Activated CD4-positive, alpha-beta T cell treated with anti-CD3 and anti-CD28 coated beads, Interleukin-2, amount 10 ng/mL, durations not matched to agents 24 days and 14 days (primary cell): ENCODE measurements at regions not wholly inside any gene's neighbourhood (a gene's known extent, or its start where the extent isn't known, plus 50 kb on each side); places are given as distances from the start of the nearest gene placed in this dataset.

Source experiments
- DNase-seq: peaks from one replicate; pipeline ENCODE4 v3.0.0; 2022
- H3K27ac Mint-ChIP-seq: one replicate; pipeline ENCODE4 v1.8.0; 2022; ENCODE audit warnings: mild to moderate bottlenecking, mixed read lengths
- H3K27me3 Mint-ChIP-seq: one replicate; pipeline ENCODE4 v1.8.0; 2022; ENCODE audit warnings: mixed read lengths
- H3K36me3 Mint-ChIP-seq: one replicate; pipeline ENCODE4 v1.8.0; 2022; ENCODE audit warnings: low read depth, mild to moderate bottlenecking, mixed read lengths
- H3K4me1 Mint-ChIP-seq: one replicate; pipeline ENCODE4 v1.8.0; 2021; ENCODE audit warnings: mixed read lengths
- H3K4me3 Mint-ChIP-seq: one replicate; pipeline ENCODE4 v1.8.0; 2022; ENCODE audit warnings: mild to moderate bottlenecking, moderate library complexity, mixed read lengths
- H3K9me3 Mint-ChIP-seq: one replicate; pipeline ENCODE4 v1.8.0; 2021; ENCODE audit warnings: mixed read lengths
- intact Hi-C: fragments of 100-400 bp; cut with micrococcal nuclease; formaldehyde crosslinking; loops from one replicate; pipeline ENCODE4 v1.15.1; 2023

DNA sequence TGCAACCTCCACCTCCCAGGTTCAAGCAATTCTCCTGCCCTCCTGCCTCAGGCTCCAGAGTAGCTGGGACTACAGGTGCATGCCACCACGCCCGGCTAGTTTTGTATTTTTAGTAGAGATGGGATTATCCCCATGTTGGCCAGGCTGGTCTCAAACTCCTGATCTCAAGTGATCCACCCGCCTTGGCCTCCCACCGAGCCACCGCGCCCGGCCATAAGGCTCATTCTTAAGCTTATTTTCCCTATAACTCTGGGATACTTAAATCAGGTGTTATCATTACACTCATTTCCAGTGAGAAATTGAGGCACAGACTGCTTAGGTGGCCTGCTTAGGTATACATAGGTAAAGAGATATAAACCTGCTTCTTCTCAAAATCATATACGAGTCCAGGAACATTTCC is 188.3 kb upstream of the MTNR1B start:
- peaks cover 4% of the 10 kb centered on the region for H3K27me3 Mint-ChIP-seq
- no peaks in the 10 kb centered on the region for H3K9me3 Mint-ChIP-seq
- H3K4me1 Mint-ChIP-seq: no peaks in the 10 kb centered on the region
- H3K27ac Mint-ChIP-seq: no peak overlapping the region
- intact Hi-C loops: no loop called here
- H3K36me3 Mint-ChIP-seq: no peaks in the 10 kb centered on the region
- DNase-seq: no peak
- no peak overlapping the region for H3K4me3 Mint-ChIP-seq

DNA sequence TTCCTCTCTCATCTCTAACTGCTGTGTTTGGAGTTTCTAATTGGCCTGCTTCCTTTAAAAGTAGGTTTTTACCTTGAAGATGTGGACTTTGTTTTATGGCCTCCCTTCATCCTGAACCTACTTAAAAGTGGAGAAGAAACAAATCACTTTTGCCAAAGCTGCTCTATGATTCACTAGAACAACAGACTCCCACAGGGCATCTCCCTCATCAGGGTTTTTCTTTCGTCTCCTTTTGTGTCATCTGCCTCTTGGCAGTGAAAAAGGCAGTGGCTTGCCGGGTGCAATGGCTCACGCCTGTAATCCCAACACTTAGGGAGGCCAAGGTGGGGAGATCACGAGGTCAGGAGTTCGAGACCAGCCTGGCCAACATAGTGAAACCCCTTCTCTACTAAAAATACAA is 186.6 kb upstream of the MTNR1B start:
- H3K27me3 Mint-ChIP-seq: peaks cover 4% of the 10 kb centered on the region
- no peaks in the 10 kb centered on the region for H3K9me3 Mint-ChIP-seq
- H3K4me3 Mint-ChIP-seq: no peak overlapping the region
- DNase-seq: no peak
- H3K4me1 Mint-ChIP-seq: no peaks in the 10 kb centered on the region
- intact Hi-C loops: no loop called here
- no peak overlapping the region for H3K27ac Mint-ChIP-seq
- H3K36me3 Mint-ChIP-seq: no peaks in the 10 kb centered on the region

DNA sequence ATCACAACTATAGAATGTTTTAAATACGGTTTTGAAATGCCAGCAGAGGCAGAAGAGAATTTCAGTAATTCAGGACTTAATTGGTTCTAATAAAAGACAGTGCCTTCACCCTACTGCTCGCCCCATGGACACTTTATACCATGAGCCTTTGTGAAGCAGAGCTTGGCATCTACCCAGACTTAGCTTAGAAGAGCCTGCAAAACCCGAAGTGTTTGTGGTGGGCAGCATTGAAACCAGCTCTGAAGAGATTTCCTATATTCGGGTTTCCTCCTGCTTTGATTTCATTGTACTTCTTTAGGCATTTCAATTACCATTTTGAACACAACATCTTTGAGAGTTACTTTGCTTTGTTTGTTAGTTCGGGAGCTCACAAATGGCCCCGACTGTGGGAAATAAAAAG is 185.1 kb upstream of the MTNR1B start:
- intact Hi-C loops: no loop called here
- Mint-ChIP-seq H3K27ac (no peak overlapping the region), H3K27me3 (peaks cover 4% of the 10 kb centered on the region), H3K4me3 (no peak overlapping the region), H3K9me3 (no peaks in the 10 kb centered on the region), H3K36me3 (no peaks in the 10 kb centered on the region), H3K4me1 (no peaks in the 10 kb centered on the region)
- DNase-seq: no peak

DNA sequence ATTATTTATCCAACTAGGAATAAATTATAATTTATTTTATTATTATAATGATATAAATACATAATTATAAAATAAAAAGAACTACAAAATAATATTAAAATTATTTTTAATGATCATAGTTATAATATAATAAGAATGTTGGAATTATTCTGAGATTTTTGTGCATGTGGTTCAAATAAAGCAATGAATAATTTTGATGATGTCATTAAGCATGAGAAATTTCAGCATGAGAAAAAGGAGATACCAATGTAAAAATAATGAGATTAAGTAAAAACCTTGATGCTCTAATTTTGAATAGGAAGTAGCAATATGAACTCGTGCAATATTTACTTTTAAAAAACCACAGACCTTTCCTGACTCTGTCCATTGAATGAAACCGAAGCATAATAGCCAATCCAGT is 181.8 kb upstream of the MTNR1B start:
- Mint-ChIP-seq H3K9me3 (no peaks in the 10 kb centered on the region), H3K4me3 (no peak overlapping the region), H3K27ac (no peak overlapping the region), H3K36me3 (no peaks in the 10 kb centered on the region), H3K4me1 (no peaks in the 10 kb centered on the region), H3K27me3 (peaks cover 4% of the 10 kb centered on the region)
- DNase-seq: no peak
- intact Hi-C loops: no loop called here

DNA sequence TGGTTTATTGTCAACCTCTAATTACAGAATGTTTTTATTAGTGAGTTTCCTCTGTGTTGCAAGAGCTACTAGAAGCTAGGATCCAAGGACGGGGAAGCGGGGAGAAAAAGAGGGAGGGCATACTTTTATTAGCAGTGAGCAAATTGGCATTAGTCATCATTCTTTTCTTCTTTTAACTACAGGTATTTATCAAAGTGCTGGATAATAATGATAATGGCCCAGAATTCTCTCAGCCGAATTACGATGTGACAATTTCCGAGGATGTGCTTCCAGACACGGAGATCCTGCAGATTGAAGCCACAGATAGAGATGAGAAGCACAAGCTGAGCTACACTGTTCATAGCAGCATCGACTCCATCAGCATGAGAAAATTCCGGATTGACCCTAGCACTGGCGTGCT is 179.7 kb upstream of the MTNR1B start:
- intact Hi-C loops: no loop called here
- Mint-ChIP-seq H3K27me3 (peaks cover under 1% of the 10 kb centered on the region), H3K27ac (no peak overlapping the region), H3K4me3 (no peak overlapping the region), H3K9me3 (no peaks in the 10 kb centered on the region), H3K36me3 (no peaks in the 10 kb centered on the region), H3K4me1 (no peaks in the 10 kb centered on the region)
- DNase-seq: no peak

DNA sequence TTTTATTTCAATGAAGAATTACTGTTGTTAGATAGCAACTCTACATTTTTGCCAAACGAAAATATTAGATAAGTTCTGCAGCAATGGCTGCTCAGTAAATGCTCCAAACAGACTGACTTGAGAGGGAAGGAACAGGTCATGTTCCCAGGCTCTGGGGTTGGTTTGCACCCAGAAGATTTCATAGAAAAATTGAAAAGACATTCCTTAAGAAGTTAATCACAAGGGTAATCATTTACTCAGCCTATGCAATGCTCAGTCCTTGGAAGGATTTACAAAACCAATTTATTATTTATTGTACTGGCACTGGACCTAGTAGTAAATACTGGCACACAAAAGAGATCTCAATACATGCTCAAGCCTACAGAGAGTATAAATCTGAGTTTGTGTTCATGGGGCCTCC is 179.1 kb upstream of the MTNR1B start:
- no peaks in the 10 kb centered on the region for H3K9me3 Mint-ChIP-seq
- no peak for DNase-seq
- H3K27me3 Mint-ChIP-seq: no peaks in the 10 kb centered on the region
- intact Hi-C loops: no loop called here
- no peak overlapping the region for H3K4me3 Mint-ChIP-seq
- H3K4me1 Mint-ChIP-seq: no peaks in the 10 kb centered on the region
- no peaks in the 10 kb centered on the region for H3K36me3 Mint-ChIP-seq
- no peak overlapping the region for H3K27ac Mint-ChIP-seq

DNA sequence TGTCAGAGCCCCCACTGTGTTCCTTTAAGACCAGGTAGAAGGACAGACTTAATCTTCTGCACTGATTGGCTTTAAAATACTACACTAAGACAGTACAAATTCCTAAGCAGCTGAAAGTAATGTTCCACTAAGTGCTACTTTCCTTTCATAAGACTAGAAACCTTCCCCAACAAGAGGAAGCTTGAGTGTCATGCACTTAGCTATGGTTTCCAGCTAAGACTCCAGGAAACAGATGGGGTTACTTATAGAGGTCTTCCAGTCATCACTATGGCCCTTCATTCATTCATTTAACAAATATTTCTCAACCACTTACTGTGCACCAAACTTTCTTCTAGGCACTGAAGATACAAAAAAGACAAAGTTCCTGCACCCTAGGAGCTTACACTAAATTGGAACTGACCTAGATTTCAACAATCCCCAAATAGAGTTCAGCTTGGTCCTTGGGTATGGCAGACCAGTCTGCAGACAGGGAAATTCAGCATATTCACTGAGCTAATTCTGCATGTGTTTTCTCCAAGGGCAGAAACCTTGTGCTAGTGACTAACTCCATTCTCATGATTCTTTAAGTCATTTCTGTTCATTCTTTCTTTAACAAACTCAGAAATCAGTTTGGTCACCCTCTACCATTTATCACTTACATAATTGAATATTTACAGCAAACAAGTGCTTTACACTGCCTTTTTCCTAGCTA is 178.4 kb upstream of the MTNR1B start:
- H3K27me3 Mint-ChIP-seq: no peaks in the 10 kb centered on the region
- H3K4me1 Mint-ChIP-seq: no peaks in the 10 kb centered on the region
- no peaks in the 10 kb centered on the region for H3K36me3 Mint-ChIP-seq
- no peak overlapping the region for H3K4me3 Mint-ChIP-seq
- no peak for DNase-seq
- H3K27ac Mint-ChIP-seq: no peak overlapping the region
- H3K9me3 Mint-ChIP-seq: no peaks in the 10 kb centered on the region
- intact Hi-C loops: no loop called here

DNA sequence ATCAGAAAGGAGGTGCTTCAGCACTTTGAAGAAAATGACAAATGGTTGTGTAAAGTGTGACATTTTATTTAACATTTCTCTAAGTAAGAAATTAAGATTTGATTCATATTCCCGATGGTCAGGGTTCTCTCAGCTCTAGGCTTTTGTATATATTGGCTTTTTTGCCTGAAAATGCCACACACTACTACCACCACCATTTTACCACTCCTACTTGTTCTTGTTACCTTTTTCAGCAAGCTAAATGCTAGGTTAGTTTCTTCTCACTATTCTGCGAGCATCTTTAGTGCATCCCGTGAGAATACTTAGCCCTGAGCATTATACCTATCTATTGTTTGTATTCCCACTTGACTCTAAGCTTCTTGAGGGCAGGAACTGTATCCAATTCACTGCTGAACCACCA is 177.6 kb upstream of the MTNR1B start:
- DNase-seq: no peak
- Mint-ChIP-seq H3K4me3 (no peak overlapping the region), H3K27ac (no peak overlapping the region), H3K27me3 (no peaks in the 10 kb centered on the region), H3K4me1 (no peaks in the 10 kb centered on the region), H3K36me3 (no peaks in the 10 kb centered on the region), H3K9me3 (no peaks in the 10 kb centered on the region)
- intact Hi-C loops: no loop called here

DNA sequence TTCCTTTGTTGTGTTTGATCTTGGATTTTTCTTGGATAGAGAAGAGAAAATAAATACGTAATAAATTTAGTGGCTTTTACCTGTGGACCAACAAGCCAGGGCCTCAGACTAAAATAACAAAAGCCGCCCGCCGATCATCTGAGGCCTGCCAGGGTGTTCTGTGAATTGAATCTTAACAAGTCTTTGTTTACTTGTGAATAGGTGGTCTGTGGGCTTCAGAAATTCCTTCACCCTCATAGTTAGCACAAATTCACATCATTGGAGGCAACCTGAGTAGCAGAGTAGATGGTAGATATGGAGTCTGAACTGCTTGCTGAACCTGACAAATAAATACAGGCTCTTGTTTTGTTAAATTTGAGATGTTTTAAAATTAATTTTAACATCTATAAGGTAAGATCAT is 176.3 kb upstream of the MTNR1B start:
- no peaks in the 10 kb centered on the region for H3K4me1 Mint-ChIP-seq
- H3K36me3 Mint-ChIP-seq: no peaks in the 10 kb centered on the region
- no peak for DNase-seq
- H3K27me3 Mint-ChIP-seq: no peaks in the 10 kb centered on the region
- intact Hi-C loops: no loop called here
- no peak overlapping the region for H3K27ac Mint-ChIP-seq
- H3K4me3 Mint-ChIP-seq: no peak overlapping the region
- no peaks in the 10 kb centered on the region for H3K9me3 Mint-ChIP-seq

DNA sequence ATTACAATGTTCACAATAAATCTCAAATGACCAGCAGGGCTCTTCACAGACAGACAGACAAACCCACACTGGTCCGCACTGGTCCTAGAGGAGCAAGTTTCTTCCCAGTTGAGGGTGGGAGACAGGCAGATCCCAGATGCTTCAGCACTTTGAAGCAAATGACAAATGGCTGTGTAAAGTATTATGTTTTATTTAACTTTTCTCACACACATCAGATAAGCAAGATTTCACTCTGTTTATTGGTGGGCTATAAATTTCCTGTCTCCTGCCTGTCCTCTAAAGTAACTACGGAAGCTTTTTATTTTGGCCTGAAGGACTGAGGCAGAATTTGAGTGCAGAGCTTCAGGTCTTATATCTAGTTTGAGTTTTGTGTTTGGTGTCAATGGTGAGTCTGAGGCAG is 174.7 kb upstream of the MTNR1B start:
- Mint-ChIP-seq H3K36me3 (no peaks in the 10 kb centered on the region), H3K27me3 (no peaks in the 10 kb centered on the region), H3K27ac (no peak overlapping the region), H3K4me3 (no peak overlapping the region), H3K9me3 (peaks cover 4% of the 10 kb centered on the region), H3K4me1 (no peaks in the 10 kb centered on the region)
- intact Hi-C loops: no loop called here
- DNase-seq: no peak

DNA sequence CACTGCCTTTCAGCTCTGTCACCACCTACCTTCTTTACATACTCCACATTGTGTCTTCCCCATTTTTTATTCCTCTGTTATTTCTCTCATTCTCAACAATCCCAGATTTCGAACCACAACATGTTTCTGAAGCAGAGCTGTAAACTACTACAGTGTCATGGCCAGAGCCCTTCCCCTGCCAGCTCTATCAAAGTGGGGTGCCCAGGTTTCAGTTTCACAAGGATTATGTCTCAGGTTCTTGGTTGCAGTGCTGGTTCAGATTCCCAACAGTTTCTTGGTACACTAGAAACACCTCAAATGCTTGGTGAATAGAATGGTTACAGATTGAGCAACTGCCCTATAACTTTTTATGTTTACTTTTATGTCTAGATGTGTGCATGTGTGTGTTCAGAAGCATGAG is 172.7 kb upstream of the MTNR1B start:
- intact Hi-C loops: no loop called here
- no peak for DNase-seq
- Mint-ChIP-seq H3K4me3 (no peak overlapping the region), H3K36me3 (no peaks in the 10 kb centered on the region), H3K4me1 (no peaks in the 10 kb centered on the region), H3K27ac (no peak overlapping the region), H3K27me3 (no peaks in the 10 kb centered on the region), H3K9me3 (peaks cover 5% of the 10 kb centered on the region)

DNA sequence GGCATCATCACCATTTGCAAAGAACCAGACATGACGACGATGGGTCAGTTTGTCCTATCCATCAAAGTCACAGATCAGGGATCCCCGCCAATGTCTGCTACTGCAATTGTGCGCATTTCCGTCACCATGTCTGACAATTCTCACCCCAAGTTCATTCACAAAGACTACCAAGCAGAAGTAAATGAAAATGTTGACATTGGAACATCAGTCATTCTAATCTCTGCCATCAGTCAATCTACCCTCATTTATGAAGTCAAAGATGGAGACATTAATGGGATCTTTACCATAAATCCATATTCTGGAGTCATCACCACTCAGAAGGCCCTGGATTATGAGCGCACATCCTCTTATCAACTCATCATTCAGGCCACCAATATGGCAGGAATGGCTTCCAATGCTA is 171.6 kb upstream of the MTNR1B start:
- peaks cover 5% of the 10 kb centered on the region for H3K9me3 Mint-ChIP-seq
- DNase-seq: no peak
- H3K4me1 Mint-ChIP-seq: no peaks in the 10 kb centered on the region
- intact Hi-C loops: no loop called here
- no peaks in the 10 kb centered on the region for H3K27me3 Mint-ChIP-seq
- no peak overlapping the region for H3K27ac Mint-ChIP-seq
- no peak overlapping the region for H3K4me3 Mint-ChIP-seq
- H3K36me3 Mint-ChIP-seq: no peaks in the 10 kb centered on the region

DNA sequence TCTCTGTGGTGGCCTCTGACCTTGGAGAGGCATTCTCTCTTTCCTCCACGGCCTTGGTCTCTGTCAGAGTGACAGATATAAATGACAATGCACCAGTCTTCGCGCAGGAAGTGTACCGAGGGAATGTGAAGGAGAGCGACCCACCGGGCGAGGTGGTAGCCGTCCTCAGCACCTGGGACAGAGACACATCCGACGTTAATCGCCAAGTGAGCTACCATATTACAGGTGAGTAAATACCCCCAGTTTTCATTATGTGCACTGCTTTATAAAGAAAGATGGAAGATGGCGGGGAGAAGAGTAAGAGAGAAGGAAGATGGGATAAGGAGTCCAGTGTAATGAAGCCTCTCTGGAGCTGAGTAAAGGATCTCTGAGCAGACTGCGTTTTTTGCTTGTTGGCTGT is 167.8 kb upstream of the MTNR1B start:
- H3K9me3 Mint-ChIP-seq: peaks cover 5% of the 10 kb centered on the region
- H3K36me3 Mint-ChIP-seq: no peaks in the 10 kb centered on the region
- no peaks in the 10 kb centered on the region for H3K4me1 Mint-ChIP-seq
- H3K27me3 Mint-ChIP-seq: no peaks in the 10 kb centered on the region
- no peak overlapping the region for H3K4me3 Mint-ChIP-seq
- no peak for DNase-seq
- no peak overlapping the region for H3K27ac Mint-ChIP-seq
- intact Hi-C loops: no loop called here

DNA sequence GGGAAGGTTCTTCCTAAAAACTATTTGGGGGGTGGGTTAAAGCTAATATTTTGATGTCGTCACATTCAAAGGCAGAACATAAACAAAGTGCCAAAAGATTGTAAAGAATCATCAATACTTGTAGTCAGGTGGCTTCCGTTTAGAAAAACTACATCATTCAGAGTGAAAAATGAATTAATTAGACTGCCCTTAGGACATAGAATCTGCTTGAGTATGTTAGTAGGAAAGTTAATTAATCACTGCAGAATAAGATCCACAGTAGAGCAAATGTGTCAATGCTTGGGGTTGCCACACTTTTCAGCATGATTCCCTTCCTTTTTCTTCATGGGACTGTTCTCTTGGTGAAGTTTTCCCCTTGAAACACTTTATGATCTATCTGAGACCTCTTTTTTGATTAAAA is 166.8 kb upstream of the MTNR1B start:
- no peaks in the 10 kb centered on the region for H3K27me3 Mint-ChIP-seq
- DNase-seq: no peak
- intact Hi-C loops: no loop called here
- H3K4me1 Mint-ChIP-seq: no peaks in the 10 kb centered on the region
- peaks cover 5% of the 10 kb centered on the region for H3K9me3 Mint-ChIP-seq
- H3K27ac Mint-ChIP-seq: no peak overlapping the region
- no peak overlapping the region for H3K4me3 Mint-ChIP-seq
- H3K36me3 Mint-ChIP-seq: no peaks in the 10 kb centered on the region

DNA sequence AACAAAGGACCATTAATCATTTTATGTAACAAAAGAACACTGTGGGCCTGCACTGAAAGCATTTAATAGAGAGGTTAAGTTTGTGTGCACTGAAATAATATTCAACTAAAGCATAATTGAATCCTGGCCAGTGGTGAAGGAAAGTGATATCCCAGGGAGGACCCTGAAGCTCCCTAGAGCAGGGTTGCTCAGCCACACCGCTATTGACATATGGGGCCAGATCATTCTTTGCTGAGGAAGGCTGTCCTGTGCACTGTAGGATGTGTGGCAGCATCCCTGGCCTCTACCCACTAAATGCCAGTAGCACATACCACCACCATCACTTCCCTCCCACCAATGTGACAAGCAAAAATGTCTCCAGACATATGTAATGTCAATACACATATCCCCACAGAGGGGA is 166.1 kb upstream of the MTNR1B start:
- H3K4me1 Mint-ChIP-seq: no peaks in the 10 kb centered on the region
- H3K27me3 Mint-ChIP-seq: no peaks in the 10 kb centered on the region
- no peak overlapping the region for H3K27ac Mint-ChIP-seq
- intact Hi-C loops: no loop called here
- H3K9me3 Mint-ChIP-seq: peaks cover 5% of the 10 kb centered on the region
- no peak for DNase-seq
- H3K36me3 Mint-ChIP-seq: no peaks in the 10 kb centered on the region
- no peak overlapping the region for H3K4me3 Mint-ChIP-seq
